Pancreas (tissue), 10 donors: ENCODE measurements at regions not wholly inside any gene's neighbourhood (a gene's known extent, or its start where the extent isn't known, plus 50 kb on each side); places are given as distances from the start of the nearest gene placed in this dataset.

Source experiments
- ATAC-seq, 4 donors: fragments of 200-7000 bp; cut with Tn5 transposase; one replicate each; pipeline versions ENCODE4 v1.8.0 to v1.9.1; 2020; ENCODE audit warnings: mild to moderate bottlenecking in 4 of 4, moderate library complexity in 4 of 4
- DNase-seq, 6 donors: peaks; one replicate each; pipeline ENCODE4 v3.0.0-alpha.2; 2020
- FAIRE-seq: peaks from 2 replicates; lab custom pipeline; 2012; peaks lifted over from hg19 to GRCh38; lab: Jason Lieb, UNC
- H3K27ac ChIP-seq, 4 donors: fragments of 200-600 bp; sonication (generic); 1 replicate in 3 of 4; 2 replicates in 1 of 4; pipeline versions ENCODE4 v1.5.0 to v1.8.0; 2020
- H3K27me3 ChIP-seq, 4 donors: fragments of 200-600 bp; one replicate each; pipeline ENCODE4 v1.8.0; 2021
- H3K36me3 ChIP-seq, 3 donors: fragments of 200-600 bp; sonication (generic) in 1 of 3; one replicate each; pipeline versions ENCODE4 v1.5.0 to v1.8.0; 2020 to 2021
- H3K4me1 ChIP-seq, 3 donors: fragments of 200-600 bp; one replicate each; pipeline ENCODE4 v1.8.0; 2021
- H3K4me3 ChIP-seq, 4 donors: fragments of 200-600 bp; sonication (generic) in 2 of 4; one replicate each; pipeline versions ENCODE4 v1.5.0 to v1.8.0; 2020 to 2021
- H3K9me3 ChIP-seq, 4 donors: fragments of 200-600 bp; one replicate each; pipeline ENCODE4 v1.8.0; 2021
- WGBS, 2 donors: extraction: QIAGEN DNeasy Blood & Tissue Kit; methylation state at CpG; one replicate each; pipeline ENCODE4 v1.1.7; 2013; 5-methylcytosine and 5-hydroxymethylcytosine counted together
- intact Hi-C, 3 donors: fragments of 100-400 bp; cut with DNase I; formaldehyde crosslinking; loops; one replicate each; pipeline versions ENCODE4 v1.11.1 to v1.14.2; 2022
- TF ChIP-seq, protein P1 (sequence below), 4 donors: fragments of 200-600 bp; sonication (generic) in 3 of 4; IDR thresholded peaks; one replicate each; pipeline versions ENCODE4 v1.5.0 to v1.8.0; 2021; ENCODE audit warnings: antibody characterized with exemption in 4 of 4
- donor health status: healthy with polysubstance abuse.
- donor health status: DM: no; HTN: no; CAD: no; lungs with moderate emphysema.
- donor health status: DM: no; HTN: no; CAD: no.
- donor health status: control.
- donor health status: control.
- donor health status: Bipolar disorder and iron deficiency.
- donor health status: DM: yes; HTN: yes; CAD: no.
- donor health status: DM: no; HTN: no; CAD: no.
- donor health status: DM: no; HTN: no; CAD: no.
- donor health status: DM: yes; HTN: yes; CAD: no.

DNA sequence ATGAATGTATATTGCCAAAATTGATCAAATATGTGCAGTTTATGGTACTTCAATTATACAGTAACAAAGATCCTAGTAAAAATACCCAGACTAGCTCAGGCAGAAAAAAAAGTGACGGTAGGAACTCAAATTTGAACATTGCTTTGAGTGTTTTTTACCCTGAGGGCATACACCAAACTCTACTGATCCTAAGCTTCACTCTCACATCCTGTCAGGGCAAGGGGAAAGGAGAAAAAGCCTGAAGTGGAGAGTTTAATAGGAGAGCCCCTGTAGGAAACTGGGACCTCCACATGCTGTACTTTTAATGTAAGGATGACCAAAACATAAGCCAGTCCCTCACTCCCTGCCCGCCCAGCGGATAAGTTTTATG, 59.8 kb upstream of the GNG12 start:
- intact Hi-C loops: no loop called here

DNA sequence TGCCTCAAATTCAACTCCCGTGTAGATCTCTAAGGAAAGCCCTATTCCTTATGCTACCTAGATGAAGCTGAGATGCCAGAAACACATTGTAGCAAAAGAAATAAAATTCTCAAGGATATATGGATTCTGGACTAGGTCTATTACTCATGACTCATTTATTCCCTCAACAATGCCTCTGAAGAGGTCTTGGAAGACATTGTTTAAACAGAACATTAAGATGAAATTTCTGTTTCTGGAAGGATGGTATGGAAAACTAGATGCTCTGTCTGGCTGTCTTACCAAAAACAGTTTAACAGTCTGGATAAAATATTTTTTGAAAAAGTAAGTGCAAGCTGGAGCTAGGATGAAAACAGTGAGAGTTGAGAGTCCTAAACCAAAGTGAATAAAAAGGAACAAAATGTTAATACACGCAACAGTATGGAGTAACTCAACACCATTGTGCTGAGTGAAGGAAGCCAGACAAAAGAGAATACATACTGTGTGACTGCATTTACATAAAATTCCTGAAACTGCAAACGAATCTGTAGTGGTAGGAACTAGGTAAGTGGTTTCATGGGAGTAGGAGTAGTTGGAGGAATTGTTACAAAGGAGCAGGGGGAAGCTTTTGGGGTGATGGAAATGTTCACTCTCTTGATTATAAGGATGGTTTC, 59.3 kb upstream of the GNG12 start:
- intact Hi-C loops: no loop called here
- no peaks in the 10 kb centered on the region for H3K36me3 ChIP-seq
- H3K27me3 ChIP-seq: no peaks in the 10 kb centered on the region
- DNase-seq (no peak), FAIRE-seq (no peak), ATAC-seq (no peak)
- H3K9me3 ChIP-seq: no peaks in the 10 kb centered on the region
- H3K27ac ChIP-seq: no peak overlapping the region
- WGBS, 2 donors: 51 to 71% methylated on average over 3 of the region's 3 CpGs
- H3K4me1 ChIP-seq: no peaks in the 10 kb centered on the region
- no peak overlapping the region for H3K4me3 ChIP-seq
- TF ChIP-seq, protein P1, sequence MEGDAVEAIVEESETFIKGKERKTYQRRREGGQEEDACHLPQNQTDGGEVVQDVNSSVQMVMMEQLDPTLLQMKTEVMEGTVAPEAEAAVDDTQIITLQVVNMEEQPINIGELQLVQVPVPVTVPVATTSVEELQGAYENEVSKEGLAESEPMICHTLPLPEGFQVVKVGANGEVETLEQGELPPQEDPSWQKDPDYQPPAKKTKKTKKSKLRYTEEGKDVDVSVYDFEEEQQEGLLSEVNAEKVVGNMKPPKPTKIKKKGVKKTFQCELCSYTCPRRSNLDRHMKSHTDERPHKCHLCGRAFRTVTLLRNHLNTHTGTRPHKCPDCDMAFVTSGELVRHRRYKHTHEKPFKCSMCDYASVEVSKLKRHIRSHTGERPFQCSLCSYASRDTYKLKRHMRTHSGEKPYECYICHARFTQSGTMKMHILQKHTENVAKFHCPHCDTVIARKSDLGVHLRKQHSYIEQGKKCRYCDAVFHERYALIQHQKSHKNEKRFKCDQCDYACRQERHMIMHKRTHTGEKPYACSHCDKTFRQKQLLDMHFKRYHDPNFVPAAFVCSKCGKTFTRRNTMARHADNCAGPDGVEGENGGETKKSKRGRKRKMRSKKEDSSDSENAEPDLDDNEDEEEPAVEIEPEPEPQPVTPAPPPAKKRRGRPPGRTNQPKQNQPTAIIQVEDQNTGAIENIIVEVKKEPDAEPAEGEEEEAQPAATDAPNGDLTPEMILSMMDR (IDR thresholded peaks at IDR 0.05): no peak

More for the DNA sequence above, 59.8 kb upstream of the GNG12 start:
- Histone ChIP-seq H3K9me3 (no peaks in the 10 kb centered on the region), H3K27me3 (no peaks in the 10 kb centered on the region), H3K4me1 (no peaks in the 10 kb centered on the region), H3K36me3 (no peaks in the 10 kb centered on the region), H3K4me3 (no peak overlapping the region), H3K27ac (no peak overlapping the region)
- DNase-seq (no peak), ATAC-seq (no peak), FAIRE-seq (no peak)
- TF ChIP-seq, protein P1 (IDR thresholded peaks at IDR 0.05): no peak
- 81 to 87% methylated on average over 3 of the region's 3 CpGs for WGBS, 2 donors

DNA sequence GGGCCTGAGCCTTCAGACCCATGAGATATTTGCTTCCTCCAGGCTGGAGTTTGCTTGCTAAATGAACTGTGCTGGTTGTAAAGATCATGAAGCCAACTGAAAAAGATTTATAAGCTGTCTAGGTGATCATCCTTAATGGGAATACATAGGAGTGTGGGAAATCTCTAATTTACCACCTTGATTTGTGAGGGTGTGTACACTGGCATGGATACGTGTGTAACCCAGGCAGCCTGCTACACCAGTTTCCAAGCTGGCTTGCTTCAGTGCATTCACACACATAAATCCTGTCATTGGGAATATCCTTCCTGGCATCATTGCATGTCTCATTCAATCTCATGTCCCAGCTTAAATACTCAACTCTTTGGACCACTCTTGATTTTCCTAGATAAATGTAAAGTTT, 57.6 kb upstream of the GNG12 start:
- FAIRE-seq: no peak
- no peak for DNase-seq
- Histone ChIP-seq H3K9me3 (no peaks in the 10 kb centered on the region), H3K4me1 (no peaks in the 10 kb centered on the region), H3K4me3 (no peak overlapping the region), H3K27ac (no peak overlapping the region), H3K27me3 (no peaks in the 10 kb centered on the region), H3K36me3 (no peaks in the 10 kb centered on the region)
- 86 to 94% methylated on average over 1 of the region's 1 CpG for WGBS, 2 donors
- TF ChIP-seq, protein P1 (IDR thresholded peaks at IDR 0.05): no peak
- no peak for ATAC-seq
- intact Hi-C loops: no loop called here

DNA sequence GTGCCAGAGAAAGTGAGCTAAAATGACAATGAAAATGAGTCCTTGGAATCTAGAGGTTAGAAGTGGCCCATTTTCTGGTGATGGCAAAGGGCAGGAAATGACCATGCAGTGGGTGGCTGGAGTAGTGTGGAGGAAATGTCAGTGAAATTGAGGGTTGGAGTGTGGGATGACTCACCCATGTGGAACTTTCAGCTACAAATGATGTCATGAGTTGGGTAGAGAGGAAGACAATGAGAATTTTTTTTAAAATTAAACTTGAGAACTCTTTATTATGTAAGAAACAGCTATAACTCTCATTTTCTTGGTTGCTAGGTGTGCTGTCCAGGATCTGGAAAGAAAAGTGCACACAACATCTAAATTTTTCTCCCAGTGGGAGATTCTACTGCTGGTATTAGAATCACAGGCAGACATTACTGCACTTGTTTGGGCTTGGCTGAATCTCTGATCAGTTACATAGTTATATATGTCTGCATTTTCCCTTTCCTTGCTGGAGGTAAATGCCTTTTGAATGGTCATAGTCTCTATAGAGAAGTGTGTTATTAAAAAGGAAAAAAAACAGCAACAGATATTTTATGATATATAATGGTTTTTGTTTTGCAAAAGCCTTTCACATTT, 56.8 kb upstream of the GNG12 start:
- intact Hi-C loops: no loop called here
- ATAC-seq: peak; percentile 60 to 93 (median 76)
- no peaks in the 10 kb centered on the region for H3K9me3 ChIP-seq
- no peaks in the 10 kb centered on the region for H3K27me3 ChIP-seq
- peak overlapping the region in 1 of 4 donors; percentile 40 for H3K27ac ChIP-seq
- DNase-seq: peak in 1 of 6 donors; percentile 15
- no peaks in the 10 kb centered on the region for H3K4me1 ChIP-seq
- FAIRE-seq: no peak
- no peaks in the 10 kb centered on the region for H3K36me3 ChIP-seq
- no peak overlapping the region for H3K4me3 ChIP-seq
- TF ChIP-seq, protein P1 (IDR thresholded peaks at IDR 0.05): no peak

DNA sequence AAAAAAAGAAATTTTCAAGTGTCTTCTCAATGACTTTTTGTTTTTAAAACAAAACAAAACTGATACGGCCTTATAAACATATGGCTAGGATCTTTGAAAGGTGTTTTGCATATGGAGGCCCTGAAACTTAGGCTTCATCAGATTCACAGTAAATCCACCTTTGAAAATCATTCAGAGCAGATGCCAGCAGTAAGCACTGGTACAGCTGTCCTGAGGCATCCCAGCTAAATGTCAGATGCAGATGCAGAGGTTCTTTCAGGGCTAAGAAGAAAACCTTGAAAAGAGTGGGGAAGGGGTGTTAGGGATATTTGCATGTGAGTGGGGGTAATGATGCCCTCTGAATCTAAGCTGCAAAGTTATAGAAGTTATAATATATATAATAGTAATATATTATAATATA, 56.2 kb upstream of the GNG12 start:
- WGBS, 2 donors: 85 to 93% methylated on average over 1 of the region's 1 CpG
- Histone ChIP-seq H3K27ac (no peak overlapping the region), H3K36me3 (no peaks in the 10 kb centered on the region), H3K4me3 (no peak overlapping the region), H3K27me3 (no peaks in the 10 kb centered on the region), H3K9me3 (no peaks in the 10 kb centered on the region), H3K4me1 (no peaks in the 10 kb centered on the region)
- TF ChIP-seq, protein P1 (IDR thresholded peaks at IDR 0.05): no peak
- DNase-seq: no peak
- FAIRE-seq: no peak
- ATAC-seq: no peak
- intact Hi-C loops: no loop called here
